Right renal pelvis (tissue), 4 donors: ENCODE measurements at regions not wholly inside any gene's neighbourhood (a gene's known extent, or its start where the extent isn't known, plus 50 kb on each side); places are given as distances from the start of the nearest gene placed in this dataset.
A peak's percentile ranks its signal among the peaks of the same experiment; 100 is the strongest.
"Not testable (repeated sequence)": the region's sequence is repeated elsewhere in the genome, so short reads cannot be mapped to it uniquely, and the experiment has no call there.

Source experiments
- DNase-seq, 4 donors: peaks; one replicate each; pipeline ENCODE4 v3.0.0-alpha.2; 2013; ENCODE audit warnings: low read depth in 4 of 4, low spot score in 3 of 4, missing footprints in 1 of 4

DNA sequence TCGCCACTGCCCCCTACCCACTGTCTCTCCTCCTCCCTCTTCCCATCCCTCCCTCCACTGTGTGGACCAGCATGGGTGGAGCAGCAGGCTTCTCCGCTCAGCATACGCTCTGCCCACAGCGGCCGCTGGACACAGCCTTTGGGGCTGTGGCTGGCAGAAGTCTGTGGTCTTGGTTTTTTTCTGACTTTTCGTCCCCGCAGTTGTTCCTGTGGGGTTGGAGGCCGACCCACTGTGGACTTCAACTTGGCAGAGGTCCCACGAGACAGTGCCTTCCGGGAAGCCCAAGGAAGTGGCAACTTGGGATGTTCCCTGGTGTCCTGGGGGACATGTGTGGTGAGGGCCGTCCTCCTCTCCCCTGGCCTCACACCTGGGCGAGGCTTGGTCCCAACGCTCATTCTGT lies 162.5 kb upstream of the C1orf174 start:
- no peak for DNase-seq

DNA sequence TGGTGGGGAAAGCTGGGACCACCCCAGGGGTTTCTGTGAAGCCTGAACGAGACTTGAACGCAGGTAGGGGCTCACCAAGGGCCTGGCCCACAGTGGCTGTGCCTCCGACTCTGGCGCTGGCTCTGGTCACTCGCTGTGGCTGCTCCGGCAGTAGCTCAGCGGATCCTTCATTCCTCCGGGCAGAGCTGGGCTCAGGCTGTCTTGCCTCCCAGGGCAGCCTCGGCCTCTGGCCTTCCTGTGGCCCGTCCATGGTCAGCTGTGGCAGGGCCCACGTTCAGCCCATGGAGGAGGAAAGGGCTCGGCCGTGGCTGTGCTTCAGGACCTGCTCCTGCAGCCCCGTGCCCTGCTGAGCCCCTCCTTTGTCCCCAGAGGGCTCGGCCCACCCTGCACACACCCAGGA lies 162.9 kb upstream of the C1orf174 start:
- DNase-seq = no peak

DNA sequence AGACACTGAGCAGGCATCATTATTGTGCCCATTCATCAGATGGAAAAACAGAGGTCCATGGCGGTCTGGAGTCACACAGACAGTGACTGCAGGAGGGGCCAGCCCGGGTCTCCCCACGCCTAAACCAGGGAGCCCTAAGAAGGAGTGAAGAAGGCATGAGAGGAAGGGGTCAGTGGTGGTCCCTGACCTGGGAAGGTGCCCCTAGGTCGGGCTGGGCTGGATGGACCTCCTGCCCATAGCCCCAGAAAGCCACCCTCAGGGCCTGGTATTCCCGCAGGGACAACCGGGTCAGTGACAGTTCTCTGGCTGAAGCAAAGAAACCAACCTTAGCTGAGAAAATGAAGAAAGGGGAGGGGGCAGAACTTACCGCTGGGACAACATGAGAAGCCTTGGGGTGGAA lies 163.4 kb upstream of the C1orf174 start:
- DNase-seq = no peak

DNA sequence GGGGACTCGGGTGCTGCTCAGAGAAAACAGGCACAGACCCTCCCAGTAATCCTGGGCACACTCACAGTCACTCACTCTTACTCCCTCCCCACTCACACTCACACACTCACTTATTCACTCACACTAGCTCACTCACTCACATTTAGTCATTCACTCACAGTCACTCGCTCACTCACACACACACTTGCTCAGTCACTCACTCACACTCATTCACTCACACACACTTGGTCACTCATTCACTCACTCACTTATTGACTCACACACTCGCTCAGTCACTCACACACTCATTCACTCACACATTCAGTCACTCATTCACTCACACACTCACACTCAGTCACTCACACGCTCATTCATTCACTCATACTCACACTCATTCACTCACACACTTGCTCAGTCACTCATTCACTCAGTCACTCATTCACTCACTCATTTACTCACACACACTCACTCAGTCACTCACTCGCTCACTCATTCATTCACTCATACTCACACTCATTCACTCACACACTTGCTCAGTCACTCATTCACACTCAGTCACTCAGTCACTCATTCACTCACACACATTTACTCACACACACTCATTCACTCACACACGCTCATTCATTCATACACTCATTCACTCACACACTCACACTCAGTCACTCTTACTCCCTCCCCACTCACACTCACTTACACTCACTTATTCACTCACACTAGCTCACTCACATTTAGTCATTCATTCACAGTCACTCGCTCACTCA lies 164.2 kb upstream of the C1orf174 start:
- DNase-seq = no peak

DNA sequence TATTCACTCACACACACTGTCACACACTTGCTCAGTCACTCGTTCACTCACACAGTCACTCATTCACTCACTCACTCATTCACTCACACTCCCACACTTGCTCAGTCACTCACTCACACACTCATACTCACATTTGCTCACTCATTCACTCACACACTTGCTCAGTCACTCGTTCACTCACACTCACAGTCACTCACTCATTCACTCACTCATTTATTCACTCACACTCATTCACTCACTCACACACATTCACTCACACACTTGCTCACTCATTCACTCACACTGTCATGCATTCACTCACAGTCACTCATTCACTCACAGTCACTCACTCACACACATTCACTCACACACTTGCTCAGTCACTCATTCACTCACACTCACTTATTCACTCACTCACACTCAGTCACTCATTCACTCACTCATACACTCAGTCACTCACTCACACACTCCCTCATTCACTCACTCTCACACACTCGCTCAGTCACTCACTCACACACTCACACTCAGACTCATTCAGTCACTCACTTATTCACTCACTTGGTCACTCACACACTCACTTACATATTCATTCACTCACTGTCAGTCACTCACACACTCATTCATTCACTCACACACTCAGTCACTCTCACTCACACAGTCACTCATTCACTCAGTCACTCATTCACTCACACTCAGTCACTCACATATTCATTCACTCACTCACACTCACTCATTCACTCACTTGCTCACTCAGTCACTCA lies 167.0 kb upstream of the C1orf174 start:
- DNase-seq = no peak

DNA sequence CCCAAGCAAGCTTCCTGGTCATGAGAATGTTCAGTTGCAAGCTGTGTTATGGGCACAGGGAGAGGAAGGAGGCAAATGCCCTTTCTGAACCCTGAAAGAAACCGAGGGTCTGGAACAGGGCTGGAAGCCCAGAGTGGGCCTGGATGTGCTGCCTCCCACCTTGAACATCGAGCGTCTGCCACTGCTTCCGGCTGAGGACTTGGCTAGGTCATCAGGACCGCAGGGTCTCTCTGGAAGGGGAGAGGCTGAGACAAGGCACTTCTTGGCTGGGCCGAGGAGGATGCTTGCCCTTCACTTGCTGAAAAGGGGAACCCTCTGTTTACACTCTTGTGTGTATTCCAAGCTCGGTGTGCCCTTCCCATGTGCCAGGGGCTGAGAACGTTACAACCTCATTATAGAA lies 168.0 kb upstream of the C1orf174 start:
- DNase-seq = no peak

DNA sequence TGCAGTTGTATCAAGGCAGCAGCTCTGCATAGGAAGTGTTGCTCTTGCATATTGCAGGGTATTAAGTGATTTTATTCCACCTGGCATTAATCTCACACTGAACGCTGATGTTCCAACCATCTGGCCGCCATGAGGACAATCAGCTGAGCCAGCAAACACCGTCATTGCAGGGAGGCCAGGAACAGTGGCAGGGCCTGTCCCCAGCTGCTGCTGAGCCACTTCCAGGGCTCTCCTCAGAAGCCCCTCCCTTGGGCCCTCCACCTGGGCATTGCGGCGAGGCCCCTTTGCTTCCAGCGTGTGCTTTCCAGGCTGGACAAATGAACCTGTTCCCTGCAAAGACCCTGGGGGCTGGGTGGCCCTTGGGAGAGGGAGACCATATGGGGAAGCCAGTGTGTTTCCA lies 171.6 kb upstream of the C1orf174 start:
- no peak for DNase-seq

DNA sequence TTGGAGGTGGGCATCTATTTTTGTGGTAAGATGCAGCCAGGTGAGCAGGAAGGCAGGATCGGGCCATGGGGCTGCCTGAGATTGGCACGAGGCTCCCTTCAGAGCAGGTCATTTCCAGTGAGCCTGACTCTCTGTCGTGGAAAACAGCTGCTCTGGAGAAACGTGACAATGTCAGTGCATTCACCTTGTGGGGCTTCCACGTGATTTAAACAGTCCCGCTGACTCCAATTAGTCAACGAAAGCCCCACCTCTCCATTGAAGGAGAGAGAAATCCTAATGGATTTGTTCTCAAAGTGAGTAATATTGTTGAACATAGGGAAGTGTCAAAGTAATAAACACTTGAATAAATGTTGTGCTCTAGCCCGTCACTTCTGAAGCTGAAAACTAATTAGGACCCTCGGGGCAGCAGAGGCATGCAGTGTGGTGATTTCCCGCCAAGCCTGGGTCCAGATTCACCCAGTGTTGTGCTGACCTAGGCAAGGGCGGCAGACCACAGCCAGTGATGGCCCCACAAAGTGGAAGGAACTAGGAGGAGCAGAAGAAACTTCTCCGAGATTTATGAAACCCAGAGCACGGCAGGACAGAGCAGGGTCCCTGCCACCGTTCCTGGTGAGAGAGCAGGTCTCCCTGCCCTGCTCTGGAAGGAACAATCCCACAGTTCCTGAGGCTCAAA lies 172.5 kb upstream of the C1orf174 start:
- DNase-seq = no peak

DNA sequence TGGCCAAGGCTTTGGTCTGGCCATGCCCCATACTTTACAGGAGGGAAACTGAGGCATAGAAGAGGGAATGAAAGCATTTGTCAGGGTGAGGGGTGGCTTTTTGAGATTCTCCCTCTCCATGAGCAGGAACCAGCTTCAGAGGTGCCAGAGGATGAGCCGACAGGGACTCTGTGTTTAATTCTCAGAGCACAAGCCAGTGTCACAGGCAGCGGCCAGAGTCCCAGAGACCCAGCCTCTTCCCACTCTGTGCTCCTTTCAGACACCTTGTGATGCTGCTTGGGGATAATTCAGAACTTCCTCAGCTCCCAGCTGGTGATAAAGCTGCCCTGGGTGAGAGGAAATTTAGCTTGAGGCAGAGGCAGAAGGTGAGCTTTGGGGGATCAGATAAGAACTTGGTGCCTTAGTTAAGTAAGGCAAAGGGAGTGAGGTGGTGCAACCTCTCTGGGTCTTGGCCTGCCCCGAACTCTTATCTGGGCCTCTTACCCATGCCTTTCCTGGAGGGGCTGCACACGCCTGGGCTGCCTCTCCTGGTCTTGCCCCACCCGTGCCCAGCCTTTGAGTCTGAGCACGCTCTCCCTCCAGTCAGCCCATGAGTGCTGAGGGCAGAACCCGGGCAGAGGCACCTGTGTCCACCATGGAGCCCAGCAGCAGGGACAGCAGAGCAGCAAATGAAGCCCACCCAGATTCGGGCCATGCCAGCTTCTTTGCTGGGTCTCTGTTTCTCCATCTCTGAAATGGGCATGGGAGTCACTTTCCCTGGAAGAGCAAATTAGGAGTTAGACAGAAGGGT lies 175.6 kb upstream of the C1orf174 start:
- DNase-seq = no peak

DNA sequence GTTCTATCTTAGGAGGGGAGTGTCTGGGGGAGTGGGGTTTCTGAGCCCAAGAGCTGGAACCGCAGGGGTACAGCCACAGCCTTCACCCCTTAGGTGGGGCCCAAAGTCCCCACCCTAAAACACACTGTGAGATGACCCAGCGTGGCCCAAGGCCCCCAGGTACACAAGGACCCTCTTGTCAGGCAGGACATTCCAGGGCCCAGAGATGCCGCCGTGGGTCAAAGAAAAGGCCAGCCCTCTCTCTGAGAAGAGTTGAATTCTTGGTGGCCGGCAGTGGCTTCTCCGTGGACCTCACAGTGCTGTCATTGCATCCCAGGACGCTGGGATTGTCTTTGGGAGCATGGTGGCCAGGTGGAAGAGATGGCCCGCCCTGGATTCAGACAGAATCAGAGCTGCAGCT lies 176.3 kb upstream of the C1orf174 start:
- no peak for DNase-seq

DNA sequence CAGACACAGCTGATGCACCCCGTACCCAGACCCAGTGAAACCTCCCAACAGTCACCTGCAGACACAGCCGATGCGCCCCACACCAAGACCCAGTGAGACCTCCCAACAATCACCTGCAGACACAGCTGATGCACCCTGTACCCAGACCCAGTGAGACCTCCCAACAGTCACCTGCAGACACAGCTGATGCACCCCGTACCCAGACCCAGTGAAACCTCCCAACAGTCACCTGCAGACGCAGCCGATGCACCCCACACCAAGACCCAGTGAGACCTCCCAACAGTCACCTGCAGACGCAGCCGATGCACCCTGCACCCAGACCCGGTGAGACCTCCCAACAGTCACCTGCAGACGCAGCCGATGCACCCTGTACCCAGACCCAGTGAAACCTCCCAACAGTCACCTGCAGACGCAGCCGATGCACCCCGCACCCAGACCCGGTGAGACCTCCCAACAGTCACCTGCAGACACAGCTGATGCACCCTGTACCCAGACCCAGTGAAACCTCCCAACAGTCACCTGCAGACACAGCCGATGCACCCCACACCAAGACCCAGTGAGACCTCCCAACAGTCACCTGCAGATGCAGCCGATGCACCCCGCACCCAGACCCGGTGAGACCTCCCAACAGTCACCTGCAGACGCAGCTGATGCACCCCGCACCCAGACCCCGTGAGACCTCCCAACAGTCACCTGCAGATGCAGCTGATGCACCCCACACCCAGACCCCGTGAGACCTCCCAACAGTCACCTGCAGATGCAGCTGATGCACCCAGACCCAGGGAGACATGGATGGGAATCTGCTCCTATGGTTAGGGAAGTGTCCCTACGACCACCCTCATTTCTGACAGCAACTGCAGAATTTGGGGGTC lies 178.3 kb upstream of the C1orf174 start:
- not testable (repeated sequence) for DNase-seq

DNA sequence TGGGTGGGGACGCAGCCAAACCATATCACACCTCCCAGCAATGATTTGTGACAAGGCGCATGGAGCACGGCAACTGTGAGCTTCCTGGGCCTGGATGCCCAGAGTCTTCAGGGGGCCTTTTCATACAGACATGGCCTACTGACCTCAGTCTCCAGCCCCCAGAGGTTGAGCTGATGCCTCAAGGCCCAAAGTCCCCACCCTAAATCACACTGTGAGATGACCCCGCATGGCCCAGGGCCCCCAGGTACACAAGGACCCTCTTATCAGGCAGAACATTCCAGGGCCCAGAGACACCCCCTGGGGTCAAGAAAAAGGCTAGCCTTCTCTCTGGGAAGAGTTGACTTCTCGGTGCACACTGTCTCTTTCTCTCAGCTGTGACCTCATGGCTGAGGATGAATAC lies 179.7 kb upstream of the C1orf174 start:
- no peak for DNase-seq

DNA sequence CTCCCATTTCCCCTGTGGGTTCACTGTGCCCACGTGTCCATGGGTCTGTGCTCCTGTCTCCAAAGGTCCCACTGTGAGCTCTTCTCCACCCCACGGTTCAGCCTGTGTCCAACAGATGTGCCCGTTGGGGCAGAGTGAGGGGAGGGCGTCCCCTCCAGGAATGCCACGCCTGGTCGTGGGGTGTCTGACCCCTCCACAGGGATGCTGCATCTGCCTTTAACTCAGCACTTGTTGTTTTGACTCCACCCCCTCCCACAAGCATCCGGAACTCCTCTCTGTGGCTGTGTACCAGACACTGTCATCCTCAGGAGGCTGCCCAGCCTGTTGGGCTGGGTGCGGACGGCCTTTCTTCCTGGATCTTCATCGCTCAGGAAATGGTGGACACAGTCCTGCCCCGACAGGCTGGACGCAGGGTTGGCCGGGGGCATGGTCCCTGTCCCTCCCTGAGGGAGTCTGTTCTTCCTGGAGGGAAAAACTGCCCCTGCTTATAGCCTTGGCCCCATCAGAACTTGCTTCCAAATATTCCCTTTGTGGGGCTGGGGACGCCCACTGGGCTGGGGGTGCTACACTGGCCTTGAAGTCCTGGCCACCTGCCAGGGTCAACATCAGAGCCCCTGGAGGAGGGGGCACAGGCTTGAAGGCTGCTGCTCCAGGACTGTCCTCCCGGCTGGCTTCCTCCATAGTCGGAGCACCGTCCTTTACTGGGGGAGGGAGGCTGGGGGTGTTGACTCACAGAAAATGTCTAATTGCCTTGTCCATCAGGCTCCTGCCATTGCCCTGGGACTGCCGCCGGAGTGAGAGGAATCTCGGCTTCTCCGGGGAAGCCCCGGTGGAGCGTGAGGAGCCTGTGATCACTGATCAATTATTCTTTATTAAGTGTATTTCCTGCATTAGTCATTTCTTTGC lies 182.0 kb upstream of the C1orf174 start:
- no peak for DNase-seq

DNA sequence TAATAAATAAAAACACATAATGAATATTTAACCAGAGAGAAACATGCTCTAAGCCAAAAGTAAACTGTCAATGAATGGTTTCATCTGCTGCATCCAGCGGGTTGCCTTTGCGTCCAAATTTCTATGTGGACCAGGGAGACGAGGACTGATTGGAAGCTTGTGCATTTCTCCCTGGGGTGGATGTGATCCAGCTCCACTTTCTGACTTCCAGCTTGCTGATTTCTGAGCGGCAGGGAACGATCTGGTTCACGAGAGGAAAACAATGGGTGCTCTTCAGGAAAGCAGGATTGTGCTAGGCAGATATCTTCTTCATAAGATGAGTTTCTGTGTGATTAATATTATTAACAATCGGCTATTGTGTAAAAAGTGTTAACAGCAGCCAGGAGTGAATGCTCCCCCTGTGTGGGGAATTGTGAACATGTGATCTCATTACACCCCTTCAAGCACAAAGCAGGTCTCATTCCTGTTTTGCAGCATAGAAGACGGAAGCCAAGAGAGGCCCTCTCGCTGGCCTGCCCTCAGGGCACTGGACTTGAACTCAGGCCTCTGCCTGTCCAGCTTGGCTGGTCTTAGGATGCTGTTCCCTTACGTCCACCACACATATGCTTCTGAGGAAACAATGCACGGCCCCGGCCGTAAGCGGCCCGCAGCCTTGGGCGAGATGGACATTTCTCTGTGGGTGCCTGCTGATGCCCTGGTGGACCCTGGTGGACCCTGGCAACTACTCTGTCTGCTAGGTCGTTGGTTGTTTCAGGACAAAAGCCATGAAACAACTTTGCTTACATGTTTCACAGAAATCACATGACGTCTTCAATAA lies 183.4 kb upstream of the C1orf174 start:
- peak in 1 of 4 donors; percentile 18 for DNase-seq

DNA sequence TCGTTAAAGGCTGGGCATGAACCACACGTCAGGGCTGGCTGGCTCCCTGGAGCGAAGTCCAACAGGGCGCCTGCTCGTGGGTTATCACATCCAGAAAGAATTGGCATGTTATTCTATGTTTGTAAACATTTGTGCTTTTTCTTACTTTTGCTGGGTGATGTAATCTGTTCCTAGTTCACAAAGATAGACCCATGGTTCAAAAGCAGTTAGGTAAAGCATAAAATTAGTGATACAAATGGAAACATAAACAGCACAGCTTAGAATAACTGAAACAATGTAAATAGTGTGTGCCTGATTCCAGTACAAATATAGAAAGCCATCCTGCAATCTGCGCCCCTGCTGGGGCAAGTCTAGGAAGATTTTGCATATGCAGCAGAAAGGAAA lies 184.0 kb upstream of the C1orf174 start:
- DNase-seq = no peak

DNA sequence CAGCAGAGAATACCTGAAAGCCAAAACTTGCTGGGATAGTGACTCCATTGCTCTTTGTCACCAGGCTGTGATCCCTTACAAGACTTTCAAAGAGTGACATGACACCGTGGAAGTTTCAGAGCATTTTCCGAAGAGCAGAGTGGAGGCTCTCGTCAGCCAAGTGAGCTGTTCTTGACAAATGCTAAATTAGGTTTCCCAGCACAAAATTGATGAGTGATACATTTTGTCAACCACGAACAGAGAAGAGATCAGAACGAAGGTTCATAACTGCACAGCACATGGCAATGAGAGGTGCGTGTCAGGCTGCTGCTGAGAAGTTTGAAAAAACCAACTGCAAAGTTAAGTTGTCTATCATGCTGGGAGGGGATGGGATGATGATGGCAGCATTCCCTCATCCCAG lies 184.4 kb upstream of the C1orf174 start:
- DNase-seq = no peak

DNA sequence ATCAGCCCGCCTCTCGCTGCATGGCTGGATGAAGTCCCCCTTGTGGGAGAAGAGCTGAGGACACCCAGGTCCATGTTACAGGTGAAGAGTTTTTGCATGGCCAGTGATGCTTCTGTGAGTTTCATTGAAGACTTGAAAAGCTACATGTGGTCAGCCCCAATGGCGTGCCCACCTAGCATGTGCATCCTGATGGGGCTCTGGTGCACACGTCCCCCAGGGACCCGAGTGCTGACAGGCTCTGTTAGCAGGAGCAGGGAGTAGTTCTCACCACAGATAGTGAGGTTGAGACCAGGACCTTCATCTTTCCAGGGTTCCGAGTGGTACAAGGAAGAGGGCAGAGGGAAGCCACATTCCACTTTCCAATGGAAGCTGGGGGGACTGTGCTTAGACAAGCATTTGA lies 184.8 kb upstream of the C1orf174 start:
- DNase-seq = no peak

DNA sequence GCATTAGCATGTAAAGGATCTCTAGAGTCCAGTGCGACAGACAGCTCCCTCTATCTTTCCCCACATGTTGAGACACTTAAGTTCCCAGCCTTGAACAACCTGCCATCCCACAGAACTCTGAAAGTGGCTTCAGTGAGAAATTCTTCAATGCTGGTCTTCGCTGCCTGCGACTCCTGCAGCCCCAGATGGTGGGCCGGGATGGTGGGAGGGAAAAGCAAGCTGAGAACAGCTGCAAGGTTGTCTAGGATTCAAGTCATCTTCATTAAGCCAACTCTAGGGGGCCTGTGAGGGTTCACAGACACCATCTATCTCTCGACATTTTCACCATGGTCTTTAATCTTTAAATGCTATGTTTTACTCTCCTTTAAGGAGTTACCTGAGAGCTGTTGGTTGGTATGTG lies 185.5 kb upstream of the C1orf174 start:
- DNase-seq = no peak
